ENCODE measurements at regions not wholly inside any gene's neighbourhood (a gene's known extent, or its start where the extent isn't known, plus 50 kb on each side); places are given as distances from the start of the nearest gene placed in this dataset.
A peak's percentile ranks its signal among the peaks of the same experiment; 100 is the strongest.

GRCh38 chr13:48161530-48162179 is 66.8 kb upstream of the MED4 start (continued):
- no peak for TF ChIP-seq ZBTB26 (CRISPR knock-in tag; IDR thresholded peaks at IDR 0.05)
- TF ChIP-seq TCF3 (CRISPR knock-in tag; IDR thresholded peaks at IDR 0.05) = peak; percentile 28; the same call in 1 of the 2 replicates
- no peak for TF ChIP-seq CUX1 (CRISPR knock-in tag; IDR thresholded peaks at IDR 0.05)
- no peak for TF ChIP-seq ESRRA (IDR thresholded peaks at IDR 0.05; ENCODE audit: borderline replicate concordance, low read depth)
- no peak for TF ChIP-seq ZBTB7A (IDR thresholded peaks at IDR 0.05; ENCODE audit: borderline replicate concordance, control insufficient read depth, low read depth, low read length)
- no peak for TF ChIP-seq ZNF165 (CRISPR knock-in tag; IDR thresholded peaks at IDR 0.05; ENCODE audit: borderline replicate concordance)
- TF ChIP-seq MLLT1 (IDR thresholded peaks at IDR 0.05) = no peak
- no peak for TF ChIP-seq FUS (optimal IDR thresholded peaks at IDR 0.05; ENCODE audit: low read depth, low read length)
- TF ChIP-seq MAZ (CRISPR knock-in tag; conservative IDR thresholded peaks at IDR 0.05 in 1 of 2, IDR thresholded peaks at IDR 0.05 in 1 of 2) = no peak; a peak in 1 of 4 replicates
- TF ChIP-seq HNRNPL (IDR thresholded peaks at IDR 0.05; ENCODE audit: low read depth, low read length) = no peak
- no peak for TF ChIP-seq KDM1A (IDR thresholded peaks at IDR 0.05)
- no peak for TF ChIP-seq POU5F1 (IDR thresholded peaks at IDR 0.05; ENCODE audit: borderline replicate concordance, low read depth, low read length, partially characterized antibody)
- TF ChIP-seq C11orf30 (IDR thresholded peaks at IDR 0.05; ENCODE audit: low read depth) = no peak
- no peak for TF ChIP-seq SNRNP70 (optimal IDR thresholded peaks at IDR 0.05; ENCODE audit: low read depth, low read length)
- TF ChIP-seq XRCC3 (IDR thresholded peaks at IDR 0.05) = no peak
- TF ChIP-seq HNRNPUL1 (IDR thresholded peaks at IDR 0.05; ENCODE audit: low read length) = no peak
- TF ChIP-seq ETS2 (tag; IDR thresholded peaks at IDR 0.05; ENCODE audit: borderline replicate concordance, poor library complexity, severe bottlenecking) = no peak
- TF ChIP-seq HDAC6 (IDR thresholded peaks at IDR 0.05; ENCODE audit: low read depth, low read length) = no peak
- TF ChIP-seq ATF3 (IDR thresholded peaks at IDR 0.05) = no peak
- TF ChIP-seq ATF3 (CRISPR knock-in tag; conservative IDR thresholded peaks at IDR 0.05) = no peak
